ENCODE measurements at regions not wholly inside any gene's neighbourhood (a gene's known extent, or its start where the extent isn't known, plus 50 kb on each side); places are given as distances from the start of the nearest gene placed in this dataset.

DNA sequence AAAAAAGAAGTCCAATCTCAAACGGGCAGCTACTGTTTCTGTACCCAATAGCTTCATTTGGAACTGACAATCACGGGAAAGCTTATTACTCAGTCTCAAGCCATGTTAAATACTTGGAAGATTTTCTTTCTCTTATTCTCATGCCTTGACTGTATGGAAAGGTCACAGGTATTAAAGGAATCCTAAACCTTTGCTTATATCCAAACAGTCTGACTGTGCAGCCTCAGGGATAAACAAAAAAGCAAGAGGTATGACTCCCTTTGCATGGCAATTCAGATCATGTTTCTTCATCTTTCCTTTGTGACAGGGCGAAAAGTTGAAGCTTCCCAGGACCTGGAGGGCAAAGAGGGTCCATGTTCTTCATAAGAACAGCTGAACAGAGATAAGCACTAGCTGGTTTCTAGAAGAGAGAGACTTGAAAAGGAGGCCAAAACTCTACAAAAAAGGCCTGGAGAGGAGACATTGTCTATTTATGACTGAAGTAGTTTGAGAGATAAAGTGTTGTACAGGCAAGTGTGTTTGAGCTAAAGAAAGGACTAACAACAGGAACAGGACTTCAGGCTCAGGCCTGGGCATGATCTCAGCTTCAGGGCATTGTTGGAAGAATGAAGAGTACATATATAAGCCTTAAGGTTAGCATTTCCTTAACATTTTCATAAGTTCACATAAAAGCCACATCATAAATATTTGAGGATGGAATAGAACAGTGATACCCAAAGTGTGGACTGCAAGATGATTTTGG, 231.0 kb upstream of the THRB start:
- POLR2A ChIA-PET (ENCODE audit: unreplicated experiment): no interaction called here
- no peak overlapping the region for H2AK5ac ChIP-seq (ENCODE audit: low read depth, low read length)
- ATAC-seq (ENCODE audit: low read depth): no peak

More for the DNA sequence above, 231.0 kb upstream of the THRB start:
- H3K9me3 ChIP-seq (ENCODE audit: control insufficient read depth, insufficient read depth, low read length): no peaks in the 10 kb centered on the region
- CTCF ChIA-PET: interaction anchor here (0.5 kb wide), 1 partner anchor 114 kb away, joined by 3 read pairs; no protein-coding TSS in a partner anchor
- no peak overlapping the region for H3K27ac ChIP-seq (ENCODE audit: insufficient read depth, low read length)
- no peaks in the 10 kb centered on the region for H3K4me1 ChIP-seq (ENCODE audit: control insufficient read depth, insufficient read depth, low read length)
- no peak overlapping the region for H2BK20ac ChIP-seq (ENCODE audit: low read depth, low read length)
- no peak overlapping the region for H4K91ac ChIP-seq (ENCODE audit: insufficient read depth, low read depth, low read length)
- H3K9ac ChIP-seq (ENCODE audit: low read depth, low read length): no peak overlapping the region
- H3K36me3 ChIP-seq (ENCODE audit: control insufficient read depth, insufficient read depth, low read length): no peaks in the 10 kb centered on the region
- H2AK9ac ChIP-seq (replicated peaks; ENCODE audit: low read depth, low read length, poor library complexity): no peak overlapping the region
- no peak overlapping the region for H4K5ac ChIP-seq (ENCODE audit: low read depth, low read length)
- no peak overlapping the region for H2BK120ac ChIP-seq (ENCODE audit: low read depth, low read length)
- no peak overlapping the region for H3K56ac ChIP-seq (ENCODE audit: extremely low read depth, insufficient read depth, low read length)
- no peak overlapping the region for H3K4me2 ChIP-seq (ENCODE audit: low read depth, low read length)
- no TSS peak for BruUV-seq (replicated peaks)
- H3K4me3 ChIP-seq (ENCODE audit: insufficient read depth, low read depth, low read length): no peak overlapping the region
- no peaks in the 10 kb centered on the region for H3K27me3 ChIP-seq (ENCODE audit: control insufficient read depth, insufficient read depth, low read length)
- no peak overlapping the region for H4K8ac ChIP-seq (ENCODE audit: low read depth in 2 of 2, low read length in 2 of 2)
- TF ChIP-seq ELK1 (IDR thresholded peaks at IDR 0.05; ENCODE audit: borderline replicate concordance, low read depth, low read length) (no peak), MAFK (IDR thresholded peaks at IDR 0.05; ENCODE audit: low read depth, low read length) (no peak), MAZ (IDR thresholded peaks at IDR 0.05; ENCODE audit: borderline replicate concordance, low read depth, low read length) (no peak), MXI1 (IDR thresholded peaks at IDR 0.05; ENCODE audit: borderline replicate concordance, low read depth, low read length) (no peak), CEBPB (IDR thresholded peaks at IDR 0.05; ENCODE audit: low read depth, low read length) (no peak), SMC3 (IDR thresholded peaks at IDR 0.05; ENCODE audit: low read depth, low read length) (no peak), USF2 (IDR thresholded peaks at IDR 0.05; ENCODE audit: low read depth, low read length) (no peak), CHD1 (IDR thresholded peaks at IDR 0.05; ENCODE audit: low read depth, low read length) (no peak)
- TF ChIP-seq, protein P1, sequence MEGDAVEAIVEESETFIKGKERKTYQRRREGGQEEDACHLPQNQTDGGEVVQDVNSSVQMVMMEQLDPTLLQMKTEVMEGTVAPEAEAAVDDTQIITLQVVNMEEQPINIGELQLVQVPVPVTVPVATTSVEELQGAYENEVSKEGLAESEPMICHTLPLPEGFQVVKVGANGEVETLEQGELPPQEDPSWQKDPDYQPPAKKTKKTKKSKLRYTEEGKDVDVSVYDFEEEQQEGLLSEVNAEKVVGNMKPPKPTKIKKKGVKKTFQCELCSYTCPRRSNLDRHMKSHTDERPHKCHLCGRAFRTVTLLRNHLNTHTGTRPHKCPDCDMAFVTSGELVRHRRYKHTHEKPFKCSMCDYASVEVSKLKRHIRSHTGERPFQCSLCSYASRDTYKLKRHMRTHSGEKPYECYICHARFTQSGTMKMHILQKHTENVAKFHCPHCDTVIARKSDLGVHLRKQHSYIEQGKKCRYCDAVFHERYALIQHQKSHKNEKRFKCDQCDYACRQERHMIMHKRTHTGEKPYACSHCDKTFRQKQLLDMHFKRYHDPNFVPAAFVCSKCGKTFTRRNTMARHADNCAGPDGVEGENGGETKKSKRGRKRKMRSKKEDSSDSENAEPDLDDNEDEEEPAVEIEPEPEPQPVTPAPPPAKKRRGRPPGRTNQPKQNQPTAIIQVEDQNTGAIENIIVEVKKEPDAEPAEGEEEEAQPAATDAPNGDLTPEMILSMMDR (conservative IDR thresholded peaks at IDR 0.05; ENCODE audit: low read depth, low read length): no peak
- H2AFZ ChIP-seq (replicated peaks; ENCODE audit: low read length, poor library complexity): no peak overlapping the region
- H3K18ac ChIP-seq (ENCODE audit: low read depth, low read length): no peak overlapping the region
- H3K9me1 ChIP-seq (ENCODE audit: insufficient read depth, low read length): no peaks in the 10 kb centered on the region
- no peaks in the 10 kb centered on the region for H3K79me1 ChIP-seq (ENCODE audit: low read depth in 1 of 2, low read length in 2 of 2)
- H3K14ac ChIP-seq (replicated peaks; ENCODE audit: low read depth, low read length): no peak overlapping the region
- no peak for DNase-seq
- H3K4ac ChIP-seq (ENCODE audit: low read depth, low read length): no peak overlapping the region
- dilution Hi-C loops (cut with HindIII; ENCODE audit: low sequenced_read_pairs, unreplicated experiment): no loop called here
- no peak overlapping the region for H2BK15ac ChIP-seq (ENCODE audit: low read depth, low read length)
- intact Hi-C loops (cut with micrococcal nuclease): no loop called here
- no peak overlapping the region for H3K23ac ChIP-seq (ENCODE audit: low read depth, low read length)
- no CpG with 5 or more reads among the region's 3 CpGs for WGBS, 2 experiments (ENCODE audit: extremely low coverage in 2 of 2, insufficient read length in 1 of 2)
- in situ Hi-C loops (cut with MboI; ENCODE audit: low sequenced_read_pairs): no loop called here
- H4K20me1 ChIP-seq (ENCODE audit: insufficient read depth, low read length): no peaks in the 10 kb centered on the region
- no peak overlapping the region for H2BK5ac ChIP-seq (ENCODE audit: low read depth, low read length, poor library complexity, severe bottlenecking)
